ENCODE measurements at regions not wholly inside any gene's neighbourhood (a gene's known extent, or its start where the extent isn't known, plus 50 kb on each side); places are given as distances from the start of the nearest gene placed in this dataset.
A peak's percentile ranks its signal among the peaks of the same experiment; 100 is the strongest.
"Not testable (repeated sequence)": the region's sequence is repeated elsewhere in the genome, so short reads cannot be mapped to it uniquely, and the experiment has no call there.

- DNase-seq (ENCODE audit: low read depth) = peak; percentile 84
Observed at GRCh38 chr2:120531863-120532600, 186.1 kb downstream of the INHBB start.

GRCh38 chr2:120533625-120534024 is 187.7 kb downstream of the INHBB start:
- no peak for DNase-seq (ENCODE audit: low read depth)

GRCh38 chr2:120534457-120534856 is 188.5 kb downstream of the INHBB start:
- DNase-seq (ENCODE audit: low read depth) = no peak

GRCh38 chr2:120535081-120535480 is 189.1 kb downstream of the INHBB start:
- DNase-seq (ENCODE audit: low read depth) = no peak

GRCh38 chr2:120536141-120536540 is 190.2 kb downstream of the INHBB start:
- DNase-seq (ENCODE audit: low read depth) = no peak

- no peak for DNase-seq (ENCODE audit: low read depth)
Observed at GRCh38 chr2:120538691-120539423, 192.9 kb downstream of the INHBB start.

- no peak for DNase-seq (ENCODE audit: low read depth)
Observed at GRCh38 chr2:120539424-120539936, 193.5 kb downstream of the INHBB start.

- peak; percentile 98 for DNase-seq (ENCODE audit: low read depth)
Observed at GRCh38 chr2:120539937-120540718, 194.2 kb downstream of the INHBB start.

GRCh38 chr2:120540719-120541552 is 194.7 kb upstream of the GLI2 start:
- no peak for DNase-seq (ENCODE audit: low read depth)

GRCh38 chr2:120541553-120541932 is 194.1 kb upstream of the GLI2 start:
- peak; percentile 70 for DNase-seq (ENCODE audit: low read depth)

- DNase-seq (ENCODE audit: low read depth) = no peak
Observed at GRCh38 chr2:120541972-120542670, 193.5 kb upstream of the GLI2 start.

GRCh38 chr2:120542911-120543527 is 192.6 kb upstream of the GLI2 start:
- no peak for DNase-seq (ENCODE audit: low read depth)

- DNase-seq (ENCODE audit: low read depth) = no peak
Observed at GRCh38 chr2:120543899-120544298, 191.8 kb upstream of the GLI2 start.

GRCh38 chr2:120544522-120544921 is 191.1 kb upstream of the GLI2 start:
- DNase-seq (ENCODE audit: low read depth) = no peak

GRCh38 chr2:120545007-120545406 is 190.7 kb upstream of the GLI2 start:
- DNase-seq (ENCODE audit: low read depth) = not testable (repeated sequence)

GRCh38 chr2:120545521-120546047 is 190.1 kb upstream of the GLI2 start:
- peak; percentile 42 for DNase-seq (ENCODE audit: low read depth)

GRCh38 chr2:120546048-120546864 is 189.4 kb upstream of the GLI2 start:
- DNase-seq (ENCODE audit: low read depth) = peak; percentile 97

GRCh38 chr2:120546865-120547390 is 188.7 kb upstream of the GLI2 start:
- DNase-seq (ENCODE audit: low read depth) = no peak

- no peak for DNase-seq (ENCODE audit: low read depth)
Observed at GRCh38 chr2:120547662-120548061, 188.0 kb upstream of the GLI2 start.

All from amniotic epithelial cell (primary cell).